ENCODE measurements at regions not wholly inside any gene's neighbourhood (a gene's known extent, or its start where the extent isn't known, plus 50 kb on each side); places are given as distances from the start of the nearest gene placed in this dataset.
"Not testable (repeated sequence)": the region's sequence is repeated elsewhere in the genome, so short reads cannot be mapped to it uniquely, and the experiment has no call there.

DNA sequence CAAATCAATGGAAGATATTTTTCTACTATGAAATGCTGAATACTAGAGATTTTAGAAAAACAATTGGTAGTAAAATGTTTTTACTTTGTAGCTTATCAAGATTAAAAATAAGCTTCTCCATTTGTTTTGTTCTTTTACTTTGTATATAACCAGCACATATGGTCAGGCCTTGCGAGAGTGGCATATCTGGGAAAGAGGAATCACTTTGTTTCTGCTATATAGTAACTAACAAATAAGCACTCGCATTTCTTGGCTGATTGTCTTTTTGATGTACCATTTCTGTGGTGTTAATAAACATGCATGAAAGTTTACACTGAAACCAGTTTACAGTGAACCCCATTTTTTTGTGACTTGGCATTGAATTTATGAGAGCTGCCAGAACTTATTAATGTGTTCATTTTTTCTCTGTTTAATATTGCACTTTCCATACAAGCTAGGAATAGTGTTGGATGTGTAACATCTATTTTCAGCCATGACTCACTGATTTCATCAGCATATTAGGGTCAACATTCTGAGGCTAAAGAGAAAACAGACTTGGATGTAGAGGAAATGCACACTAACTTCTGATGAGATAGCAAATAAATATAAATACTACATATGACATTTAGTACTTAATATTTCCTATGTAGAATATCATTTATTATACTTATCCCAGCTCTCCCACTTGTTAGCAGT lies 635.5 kb downstream of the KCNH5 start:
- no peak for DNase-seq (ENCODE audit: low read depth)

DNA sequence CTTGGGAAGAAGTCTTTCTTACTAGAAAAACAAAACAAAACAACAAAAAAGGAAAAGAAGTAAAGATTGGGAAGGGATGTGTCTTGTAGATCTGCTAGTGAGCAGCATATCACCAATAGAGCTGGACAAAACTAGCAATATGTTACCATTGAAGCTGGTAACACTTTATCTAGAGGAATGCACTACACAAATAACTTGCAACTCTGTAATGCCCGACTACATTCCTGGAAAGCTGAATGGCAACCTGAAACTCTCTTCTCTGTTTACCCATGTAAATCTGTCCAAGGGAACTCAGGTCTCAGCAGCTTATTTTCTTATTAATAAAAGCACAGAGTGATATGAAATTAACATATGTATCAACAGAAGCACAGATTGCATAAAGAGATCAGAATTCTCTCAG lies 624.4 kb downstream of the KCNH5 start:
- DNase-seq (ENCODE audit: low read depth), result no peak

DNA sequence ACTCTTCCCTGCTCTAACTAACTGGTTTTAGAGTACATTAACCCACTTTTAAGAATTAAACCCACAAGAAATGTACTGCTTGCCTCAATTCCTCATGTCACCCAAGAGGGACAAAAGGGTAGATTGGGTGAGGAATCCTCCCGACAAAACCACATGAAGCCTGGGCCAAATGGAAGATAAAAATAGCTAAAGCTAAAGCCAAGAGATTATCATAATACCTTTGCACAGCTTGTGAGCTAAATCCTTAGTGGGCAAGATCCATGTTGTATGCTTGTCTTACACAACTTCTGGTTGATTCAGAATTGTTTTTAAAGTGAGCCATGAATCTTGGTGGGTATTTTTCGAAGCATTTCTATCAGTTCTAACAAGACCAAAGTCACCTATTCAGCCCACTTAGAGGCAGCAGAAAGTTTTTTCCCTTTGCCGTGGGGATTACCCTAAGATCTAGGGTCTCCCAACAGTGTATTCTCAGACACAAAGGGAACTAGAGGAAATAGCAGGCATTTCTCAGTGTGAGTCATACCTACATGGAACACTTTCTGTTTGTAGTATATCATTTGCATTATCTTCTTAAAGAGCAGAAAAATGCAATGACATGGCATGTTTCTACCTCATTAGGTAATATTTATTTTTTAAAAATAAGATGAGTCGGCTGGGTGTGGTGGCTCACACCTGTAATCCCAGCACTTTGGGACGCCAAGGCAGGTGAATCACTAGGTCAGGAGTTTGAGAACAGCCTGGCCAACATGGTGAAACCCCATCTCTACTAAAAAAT lies 616.6 kb downstream of the KCNH5 start:
- no peak for DNase-seq (ENCODE audit: low read depth)

GRCh38 chr14:62429683-62430082 lies 615.6 kb downstream of the KCNH5 start:
- DNase-seq (ENCODE audit: low read depth), result no peak

- no peak for DNase-seq (ENCODE audit: low read depth)
Measured at GRCh38 chr14:62431496-62431895, 613.8 kb downstream of the KCNH5 start.

GRCh38 chr14:62432955-62433354 lies 612.3 kb downstream of the KCNH5 start:
- DNase-seq (ENCODE audit: low read depth), result no peak

- DNase-seq (ENCODE audit: low read depth), result no peak
Measured at GRCh38 chr14:62436261-62436660, 609.0 kb downstream of the KCNH5 start.

- DNase-seq (ENCODE audit: low read depth), result no peak
Measured at GRCh38 chr14:62439210-62439609, 606.0 kb downstream of the KCNH5 start.

DNA sequence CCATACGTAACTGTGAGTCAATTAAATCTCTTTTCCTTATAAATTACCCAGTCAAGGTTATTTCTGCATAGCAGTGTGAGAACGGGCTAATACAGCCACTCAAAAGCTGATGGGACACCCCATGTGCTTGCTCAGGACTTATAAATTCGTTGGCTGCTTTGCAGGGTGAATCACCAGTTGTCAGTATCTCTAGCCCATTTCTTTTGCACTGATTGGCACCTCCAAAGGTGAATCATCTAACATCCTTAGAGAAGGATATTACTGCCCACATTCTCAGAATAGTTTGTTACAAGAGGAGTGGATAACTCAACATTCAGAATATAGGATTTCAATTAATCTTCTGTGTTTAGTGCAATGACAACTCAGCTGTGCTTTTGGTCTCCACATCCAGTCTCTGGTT lies 601.5 kb downstream of the KCNH5 start:
- DNase-seq (ENCODE audit: low read depth), result no peak

GRCh38 chr14:62445570-62445969 lies 599.7 kb downstream of the KCNH5 start:
- DNase-seq (ENCODE audit: low read depth), result no peak

- no peak for DNase-seq (ENCODE audit: low read depth)
Measured at GRCh38 chr14:62451221-62451620, 594.0 kb downstream of the KCNH5 start.

DNA sequence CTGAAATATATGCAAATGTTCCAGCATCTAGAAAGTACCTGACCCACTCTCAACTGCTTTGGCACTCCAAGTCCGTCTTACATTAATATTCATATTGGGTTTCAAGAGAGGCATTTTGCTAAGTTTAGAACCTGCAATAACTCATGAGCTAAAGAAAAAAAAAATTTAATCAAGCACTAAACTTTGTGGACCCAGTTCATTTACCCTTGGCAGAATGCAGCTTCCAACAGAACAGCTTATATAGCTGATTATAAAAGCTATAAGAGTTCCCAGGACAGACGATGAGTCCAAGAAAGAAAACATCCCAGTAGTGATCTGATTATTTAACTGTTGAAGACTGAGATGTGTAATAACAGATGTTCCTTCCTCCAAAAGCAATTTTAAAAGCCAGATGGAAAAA lies 592.0 kb downstream of the KCNH5 start:
- DNase-seq (ENCODE audit: low read depth), result no peak

DNA sequence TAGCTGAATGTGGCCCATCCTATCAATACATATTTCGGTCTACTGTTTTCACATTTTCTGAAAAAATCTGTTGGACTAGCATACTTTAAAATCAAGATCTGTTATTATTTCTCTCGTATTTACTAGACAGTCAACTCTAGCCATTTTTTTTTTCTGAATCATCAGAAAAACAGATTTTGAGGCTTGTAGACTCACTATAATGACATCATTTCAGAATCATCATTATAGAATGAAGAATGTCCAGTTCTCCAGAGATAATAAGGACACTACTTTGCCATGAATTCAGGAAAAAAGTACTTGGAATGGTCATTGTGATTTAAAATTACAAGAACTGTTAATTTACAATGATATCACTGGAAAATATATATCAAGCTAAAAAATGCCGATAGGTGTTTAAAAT lies 589.8 kb downstream of the KCNH5 start:
- DNase-seq (ENCODE audit: low read depth), result no peak

- DNase-seq (ENCODE audit: low read depth), result no peak
Measured at GRCh38 chr14:62462988-62463387, 582.3 kb downstream of the KCNH5 start.

DNA sequence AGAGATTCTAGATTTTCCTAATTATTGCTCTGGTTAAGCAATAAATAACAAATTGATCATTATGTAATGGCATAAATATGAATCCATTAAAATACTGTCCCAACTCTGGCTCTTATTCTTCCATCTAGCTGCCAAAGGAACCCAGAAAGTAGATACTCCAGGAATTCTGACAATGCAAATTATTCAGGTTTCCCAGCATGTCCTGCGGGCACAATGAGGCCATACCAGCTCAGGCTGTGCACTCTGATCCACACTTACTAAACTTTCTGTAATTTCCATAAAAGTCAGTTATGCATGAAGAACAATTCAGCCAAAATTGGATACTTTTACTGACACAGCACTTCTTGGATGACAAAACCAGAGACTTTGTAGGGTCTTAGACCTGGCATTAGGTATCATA lies 576.3 kb downstream of the KCNH5 start:
- no peak for DNase-seq (ENCODE audit: low read depth)

GRCh38 chr14:62470935-62471334 lies 574.3 kb downstream of the KCNH5 start:
- no peak for DNase-seq (ENCODE audit: low read depth)

- no peak for DNase-seq (ENCODE audit: low read depth)
Measured at GRCh38 chr14:62491146-62491545, 554.1 kb downstream of the KCNH5 start.

GRCh38 chr14:62497708-62498107 lies 547.5 kb downstream of the KCNH5 start:
- no peak for DNase-seq (ENCODE audit: low read depth)

DNA sequence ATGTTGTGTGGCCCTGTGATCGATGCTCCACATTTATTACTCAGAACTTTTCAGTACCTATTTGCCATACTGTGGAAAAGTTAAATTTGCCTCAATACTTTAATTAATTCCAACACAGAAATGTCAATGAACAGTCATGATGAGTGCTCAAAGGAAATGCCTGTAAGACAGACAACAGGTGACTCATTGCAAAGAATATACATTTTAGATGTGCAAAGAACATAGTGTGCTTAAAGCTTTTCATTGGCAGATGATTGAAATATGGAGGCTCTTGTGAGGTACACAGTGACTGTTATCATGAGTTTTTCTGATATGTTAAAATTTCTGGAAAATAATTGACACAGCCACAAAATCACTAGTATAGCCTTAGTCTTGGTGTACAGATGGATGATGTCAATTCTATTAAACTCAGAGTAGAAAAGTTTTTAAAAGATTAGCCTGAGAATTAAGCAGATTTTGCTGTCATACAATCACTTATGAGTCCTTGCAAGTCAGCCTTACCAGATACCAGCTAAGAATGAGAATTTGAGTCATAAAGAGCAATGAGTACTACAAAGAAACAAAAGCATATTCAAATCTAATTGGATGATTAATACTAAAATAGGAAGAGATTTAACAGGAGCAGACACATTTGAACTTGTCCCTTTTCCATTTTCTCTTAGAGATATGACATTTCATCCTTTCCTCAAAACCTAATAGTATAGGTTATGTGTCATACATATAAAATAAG lies 544.1 kb downstream of the KCNH5 start:
- DNase-seq (ENCODE audit: low read depth), result no peak

DNA sequence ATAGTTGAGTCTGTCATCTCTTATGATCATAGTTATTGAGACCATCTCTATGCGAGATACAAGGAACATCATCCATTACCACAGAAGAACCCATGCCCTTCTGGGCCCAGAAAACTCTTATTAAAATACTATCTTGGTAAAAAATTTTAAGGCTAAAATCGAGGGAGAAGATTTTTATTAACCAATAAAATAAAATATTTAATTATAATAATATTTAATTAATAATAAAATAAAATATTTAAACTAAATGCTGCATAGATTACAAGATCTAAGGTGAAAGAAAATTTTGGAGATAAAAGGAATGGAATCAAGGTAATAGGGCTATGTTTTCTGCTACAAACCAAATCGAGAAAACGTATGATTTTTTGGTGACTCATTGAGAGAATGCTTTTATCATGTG lies 540.2 kb downstream of the KCNH5 start:
- no peak for DNase-seq (ENCODE audit: low read depth)

DNA sequence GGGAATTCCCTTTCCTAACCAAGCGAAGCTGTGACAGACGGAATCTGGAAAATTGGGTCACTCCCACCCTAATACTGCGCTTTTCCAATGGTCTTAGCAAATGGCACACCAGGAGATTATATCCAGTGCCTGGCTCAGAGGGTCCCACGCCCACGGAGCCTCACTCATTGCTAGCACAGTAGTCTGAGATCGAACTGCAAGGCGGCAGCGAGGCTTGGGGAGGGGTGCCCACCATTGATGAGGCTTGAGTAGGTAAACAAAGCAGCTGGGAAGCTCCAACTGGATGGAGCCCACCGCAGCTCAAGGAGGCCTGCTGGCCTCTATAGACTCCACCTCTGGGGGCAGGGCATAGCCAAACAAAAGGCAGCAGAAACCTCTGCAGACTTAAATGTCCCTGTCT lies 523.9 kb downstream of the KCNH5 start:
- not testable (repeated sequence) for DNase-seq (ENCODE audit: low read depth)

DNA sequence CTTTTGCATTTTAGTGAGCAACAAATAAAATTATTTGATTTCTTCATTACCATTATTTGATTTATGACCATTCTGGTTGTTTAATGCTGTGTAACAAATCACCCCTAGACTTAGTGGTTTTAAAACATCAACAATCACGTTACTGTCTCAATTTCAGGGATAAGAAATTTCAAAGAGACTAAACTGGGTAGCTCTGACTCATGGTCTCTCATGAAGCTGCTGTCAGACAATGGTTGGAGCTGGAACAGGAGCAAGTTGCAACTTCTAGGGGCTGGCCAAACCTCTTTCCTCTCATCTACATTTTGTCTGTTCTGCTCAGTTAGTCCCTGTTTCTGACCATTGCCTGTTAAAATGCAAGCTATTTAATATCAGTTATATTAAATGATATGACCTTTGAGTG lies 517.0 kb downstream of the KCNH5 start:
- no peak for DNase-seq (ENCODE audit: low read depth)

DNA sequence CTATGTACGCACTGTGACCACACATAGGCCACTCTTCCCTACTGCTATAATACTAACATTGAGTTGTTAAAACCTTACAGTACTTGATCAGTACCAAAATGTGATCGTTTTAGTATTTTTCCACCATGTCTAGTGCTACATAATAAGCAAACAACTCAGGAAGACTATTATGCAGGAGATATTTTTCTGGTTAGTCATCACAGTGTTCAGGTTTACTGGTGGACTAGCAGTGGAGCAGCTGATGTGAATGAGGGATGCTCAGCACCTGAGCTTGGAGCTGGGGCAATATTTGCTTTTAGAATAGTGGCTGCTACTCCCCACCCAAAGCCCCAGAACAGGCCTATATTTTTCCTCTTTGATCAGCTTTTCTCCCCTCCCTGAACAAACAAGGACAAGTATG lies 513.1 kb downstream of the KCNH5 start:
- DNase-seq (ENCODE audit: low read depth), result no peak
